ENCODE measurements at regions not wholly inside any gene's neighbourhood (a gene's known extent, or its start where the extent isn't known, plus 50 kb on each side); places are given as distances from the start of the nearest gene placed in this dataset.

GRCh38 chr7:351256-351655, 61.3 kb downstream of the FOXL3 start:
- intact Hi-C loops (cut with micrococcal nuclease) (loop anchor here (1.0 kb wide), 1 partner anchor 11 kb away; no protein-coding TSS in a partner anchor), dilution Hi-C loops (cut with MboI; ENCODE audit: extremely low pct_ligation_motif_present, low sequenced_read_pairs) (no loop called here)
- no TSS peak for BruUV-seq (replicated peaks)
- Histone ChIP-seq H3K4me2 (ENCODE audit: insufficient read depth, low read length) (peak overlapping the region; percentile 56), H3K79me2 (ENCODE audit: control insufficient read depth, insufficient read depth, low read length) (no peaks in the 10 kb centered on the region), H3K9ac (replicated peaks; ENCODE audit: extremely low read depth, insufficient read depth, low read length) (peak overlapping the region; percentile 5), H3K36me3 (ENCODE audit: control insufficient read depth in 2 of 2, extremely low read depth in 1 of 2, insufficient read depth in 2 of 2, low read length in 2 of 2) (no peaks in the 10 kb centered on the region), H3K4me1 (ENCODE audit: control insufficient read depth, extremely low read depth, insufficient read depth, low read length) (peaks cover 23% of the 10 kb centered on the region), H3K27me3 (ENCODE audit: control insufficient read depth in 2 of 2, insufficient read depth in 2 of 2, low read length in 2 of 2) (no peaks in the 10 kb centered on the region), H4K20me1 (replicated peaks; ENCODE audit: control insufficient read depth, extremely low read depth, insufficient read depth, low read length) (no peaks in the 10 kb centered on the region), H3K27ac (ENCODE audit: insufficient read depth, low read depth, low read length) (peak overlapping the region; percentile 19), H3K4me3 (replicated peaks in 1 of 3; ENCODE audit: insufficient read depth in 1 of 3, low read depth in 1 of 3, low read length in 3 of 3) (no peak overlapping the region), H3K9me1 (replicated peaks; ENCODE audit: control insufficient read depth, extremely low read depth, insufficient read depth, low read length) (no peaks in the 10 kb centered on the region), H3K9me3 (replicated peaks; ENCODE audit: control insufficient read depth, insufficient read depth, low read length) (no peaks in the 10 kb centered on the region), H2AFZ (ENCODE audit: low read depth, low read length) (peak overlapping the region; percentile 5)
- FAIRE-seq (peak; percentile 97), DNase-seq (ENCODE audit: low read depth, low spot score) (peak; percentile 44)
- CTCF ChIA-PET, result interaction anchor here (0.8 kb wide), 1 partner anchor 164 kb away, joined by 3 read pairs; no protein-coding TSS in a partner anchor
- POLR2A ChIA-PET, result interaction anchor here (0.5 kb wide), 1 partner anchor 147 kb away, joined by 3 read pairs; no protein-coding TSS in a partner anchor
- TF ChIP-seq POLR2A (IDR thresholded peaks at IDR 0.05; ENCODE audit: low read depth, low read length) (no peak), FOS (IDR thresholded peaks at IDR 0.05; ENCODE audit: borderline replicate concordance, insufficient read depth, low read length) (peak; percentile 3), GATA2 (IDR thresholded peaks at IDR 0.05; ENCODE audit: insufficient read depth, insufficient read length, low read depth, low read length) (no peak), JUN (IDR thresholded peaks at IDR 0.05; ENCODE audit: borderline replicate concordance, insufficient read depth, insufficient read length, low read depth) (no peak), CTCF (IDR thresholded peaks at IDR 0.05; ENCODE audit: extremely low read depth in 1 of 2, insufficient read depth in 1 of 2, low read depth in 1 of 2, low read length in 2 of 2) (no peak), EZH2 (IDR thresholded peaks at IDR 0.05; ENCODE audit: borderline replicate concordance, low read depth, low read length, severe bottlenecking) (no peak), POLR2AphosphoS5 (IDR thresholded peaks at IDR 0.05; ENCODE audit: insufficient read depth, low read depth, low read length) (peak; percentile 76)
- TF ChIP-seq, protein P1, sequence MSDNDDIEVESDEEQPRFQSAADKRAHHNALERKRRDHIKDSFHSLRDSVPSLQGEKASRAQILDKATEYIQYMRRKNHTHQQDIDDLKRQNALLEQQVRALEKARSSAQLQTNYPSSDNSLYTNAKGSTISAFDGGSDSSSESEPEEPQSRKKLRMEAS (IDR thresholded peaks at IDR 0.05; ENCODE audit: insufficient read depth, insufficient read length), result no peak

All from endothelial cell of umbilical vein (primary cell).